GM12878 (cell line): ENCODE measurements at regions not wholly inside any gene's neighbourhood (a gene's known extent, or its start where the extent isn't known, plus 50 kb on each side); places are given as distances from the start of the nearest gene placed in this dataset.

Experiments used
- ATAC-seq: fragments of 200-7000 bp; cut with Tn5 transposase; 3 replicates; pipeline ENCODE4 v1.9.1; 2020; ENCODE audit warnings: mild to moderate bottlenecking, moderate library complexity
- BruUV-seq: library from RNA; stranded (reverse); fragments of 400-500 nt; replicated peaks from 2 replicates; lab custom pipeline; 2021; lab: Mats Ljungman, UMichigan
- CTCF ChIA-PET: fragments of 300-600 bp; sonication (Branson Sonifier 250); formaldehyde crosslinking; extraction: SDS; loops from one replicate; lab custom pipeline; 2021; ENCODE audit warnings: inconsistent platforms; lab: Yijun Ruan, JAX
- POLR2A ChIA-PET: fragments of 350-600 bp; formaldehyde crosslinking; extraction: SDS; loops from one replicate; lab custom pipeline; 2021; ENCODE audit warnings: inconsistent platforms; lab: Charles Lee
- RAD21 ChIA-PET: fragments of 300-600 bp; sonication (Branson Sonifier 250); formaldehyde crosslinking; loops from one replicate; lab custom pipeline; 2023; ENCODE audit warnings: antibody characterized with exemption; ENCODE audit not compliant: unreplicated experiment; lab: Charles Lee
- SMC1A ChIA-PET: fragments of 300-600 bp; sonication (Branson Sonifier 250); formaldehyde crosslinking; loops from one replicate; lab custom pipeline; 2023; ENCODE audit not compliant: unreplicated experiment, uncharacterized antibody; lab: Charles Lee
- DNase-seq: peaks from one replicate; pipeline ENCODE4 v3.0.0-alpha.2; 2011; ENCODE audit warnings: low read depth, low spot score
- FAIRE-seq: peaks from 3 replicates; lab custom pipeline; 2011; peaks lifted over from hg19 to GRCh38; lab: Jason Lieb, UNC
- H2AFZ ChIP-seq: 2 replicates; pipeline ENCODE4 v1.6.0; 2011; ENCODE audit warnings: low read depth, low read length, control low read depth; ENCODE audit not compliant: control insufficient read depth
- H3K27ac ChIP-seq: 2 replicates; pipeline ENCODE4 v1.5.1; 2011; ENCODE audit warnings: control low read depth; ENCODE audit not compliant: control insufficient read depth, insufficient read depth
- H3K27me3 ChIP-seq, 2 experiments: replicated peaks in 1 of 2; 2 replicates each; pipeline versions ENCODE4 v1.6.0 to v1.6.1; 2011; ENCODE audit warnings: low read length in 1 of 2; ENCODE audit not compliant: control insufficient read depth in 2 of 2, insufficient read depth in 2 of 2
- H3K36me3 ChIP-seq, 2 experiments: 2 replicates each; pipeline ENCODE4 v1.5.1; 2011; ENCODE audit warnings: low read length in 1 of 2; ENCODE audit not compliant: control insufficient read depth in 2 of 2, insufficient read depth in 2 of 2
- H3K4me1 ChIP-seq: 2 replicates; pipeline ENCODE4 v1.6.1; 2011; ENCODE audit warnings: mild to moderate bottlenecking, low read length, moderate library complexity, mixed read lengths; ENCODE audit not compliant: control insufficient read depth, insufficient read depth
- H3K4me2 ChIP-seq: 2 replicates; pipeline ENCODE4 v1.6.0; 2011; ENCODE audit warnings: control low read depth; ENCODE audit not compliant: control insufficient read depth, insufficient read depth
- H3K4me3 ChIP-seq: fragments of 200-600 bp; sonication (generic); 2 replicates; pipeline ENCODE4 v1.5.1; 2016
- H3K79me2 ChIP-seq: 2 replicates; pipeline ENCODE4 v1.6.0; 2011; ENCODE audit warnings: low read length; ENCODE audit not compliant: control insufficient read depth, insufficient read depth
- H3K9ac ChIP-seq: 2 replicates; pipeline ENCODE4 v1.8.0; 2011; ENCODE audit warnings: low read length, control low read depth, mixed read lengths; ENCODE audit not compliant: control insufficient read depth, insufficient read depth
- H3K9me3 ChIP-seq: replicated peaks from 3 replicates; pipeline ENCODE4 v1.5.1; 2011; ENCODE audit warnings: mild to moderate bottlenecking, low read length; ENCODE audit not compliant: control insufficient read depth, insufficient read depth
- H4K20me1 ChIP-seq: 2 replicates; pipeline ENCODE4 v1.6.0; 2011; ENCODE audit not compliant: control insufficient read depth, insufficient read depth
- HDAC2 ChIP-seq: fragments of 200-600 bp; sonication (generic); IDR thresholded peaks from 2 replicates; pipeline ENCODE4 v1.6.1; 2017
- MEF2B ChIP-seq: fragments of 450-650 bp; IDR thresholded peaks from 2 replicates; pipeline ENCODE4 v1.6.1; 2018; ENCODE audit warnings: mild to moderate bottlenecking, moderate library complexity; ENCODE audit not compliant: partially characterized antibody, poor library complexity, severe bottlenecking
- MYB ChIP-seq: fragments of 150-350 bp; IDR thresholded peaks from 2 replicates; pipeline ENCODE4 v1.6.1; 2014; ENCODE audit warnings: mild to moderate bottlenecking, low read depth, low read length, borderline replicate concordance
- NFIC ChIP-seq: IDR thresholded peaks from 2 replicates; pipeline ENCODE4 v1.6.1; 2012; ENCODE audit warnings: low read depth, mild to moderate bottlenecking, inconsistent platforms, low read length, moderate library complexity
- NFXL1 ChIP-seq: fragments of 450-650 bp; IDR thresholded peaks from 2 replicates; pipeline ENCODE4 v1.6.1; 2017; ENCODE audit warnings: antibody characterized with exemption, mild to moderate bottlenecking, borderline replicate concordance
- POLR2AphosphoS5 ChIP-seq: IDR thresholded peaks from 2 replicates; pipeline ENCODE4 v1.6.1; 2011; ENCODE audit warnings: mild to moderate bottlenecking, low read length, inconsistent platforms
- RB1 ChIP-seq: fragments of 450-650 bp; formaldehyde crosslinking; IDR thresholded peaks from 2 replicates; pipeline ENCODE4 v1.6.1; 2017; ENCODE audit warnings: mild to moderate bottlenecking, borderline replicate concordance
- RFX5 ChIP-seq: IDR thresholded peaks from 2 replicates; pipeline ENCODE4 v1.6.1; 2011; ENCODE audit warnings: low read depth, low read length, improper control_type of control experiment
- SMAD1 ChIP-seq: fragments of 450-650 bp; IDR thresholded peaks from 2 replicates; pipeline ENCODE4 v1.6.1; 2018; ENCODE audit warnings: mild to moderate bottlenecking, low read depth; ENCODE audit not compliant: partially characterized antibody
- SMAD5 ChIP-seq: IDR thresholded peaks from 2 replicates; pipeline ENCODE4 v1.6.1; 2016; ENCODE audit warnings: antibody characterized with exemption, low read depth
- SMARCA5 ChIP-seq: fragments of 450-650 bp; IDR thresholded peaks from 2 replicates; pipeline ENCODE4 v1.6.1; 2017; ENCODE audit warnings: mild to moderate bottlenecking
- TBL1XR1 ChIP-seq: IDR thresholded peaks from 2 replicates; pipeline ENCODE4 v1.6.1; 2012; ENCODE audit warnings: low read depth, low read length, improper control_type of control experiment
- TCF7 ChIP-seq: IDR thresholded peaks from 2 replicates; pipeline ENCODE4 v1.6.1; 2014; ENCODE audit warnings: antibody characterized with exemption, borderline replicate concordance
- USF1 ChIP-seq: IDR thresholded peaks from 2 replicates; pipeline ENCODE4 v1.6.1; 2011; ENCODE audit warnings: borderline replicate concordance, low read depth, mild to moderate bottlenecking, moderate library complexity, mixed read lengths, low read length; ENCODE audit not compliant: insufficient read depth; ENCODE audit errors: extremely low read length
- WGBS: methylation state at CpG from one replicate; pipeline ENCODE4 v1.1.6; 2016; ENCODE audit warnings: low lambda C conversion rate; ENCODE audit not compliant: insufficient replicate concordance, insufficient coverage; ENCODE audit errors: missing lambda C conversion rate; 5-methylcytosine and 5-hydroxymethylcytosine counted together
- in situ Hi-C: fragments of 300-500 bp; cut with MboI; formaldehyde crosslinking; loops from 9 replicates; pipeline ENCODE4 v1.14.3; 2018; ENCODE audit warnings: mixed read lengths
- intact Hi-C: fragments of 100-400 bp; cut with micrococcal nuclease; formaldehyde crosslinking; loops from one replicate; pipeline ENCODE4 v1.14.2; 2022; ENCODE audit not compliant: unreplicated experiment
- TF ChIP-seq, protein P1 (sequence below): fragments of 450-650 bp; IDR thresholded peaks from 2 replicates; pipeline ENCODE4 v1.6.1; 2014; ENCODE audit warnings: mild to moderate bottlenecking
- TF ChIP-seq, protein P2 (sequence below): fragments of 450-650 bp; IDR thresholded peaks from 2 replicates; pipeline ENCODE4 v1.6.1; 2017; ENCODE audit warnings: mild to moderate bottlenecking, moderate library complexity
- TF ChIP-seq, protein P3 (sequence below): fragments of 450-650 bp; IDR thresholded peaks from 2 replicates; pipeline ENCODE4 v1.6.1; 2017; ENCODE audit warnings: mild to moderate bottlenecking, moderate library complexity

DNA sequence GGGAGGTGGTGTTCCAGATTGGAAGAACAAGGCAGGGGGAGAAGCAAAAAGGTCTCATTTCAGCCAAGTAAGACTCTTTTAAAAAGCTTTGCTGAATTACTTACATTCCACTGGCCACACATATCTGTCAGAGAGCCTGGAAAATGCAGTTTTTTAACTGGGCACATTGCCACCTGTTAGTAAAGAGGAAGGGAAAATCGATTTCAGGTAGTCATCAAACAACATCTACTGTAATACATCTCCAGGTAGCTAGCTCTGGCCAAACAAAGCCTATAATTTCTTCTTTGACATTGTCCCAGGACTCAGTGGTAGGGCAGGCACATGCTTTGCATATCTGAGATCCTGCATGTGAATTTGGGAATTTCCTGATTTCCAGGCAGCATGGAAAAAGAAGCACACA is 480.7 kb upstream of the SUCLG2 start:
- no peaks in the 10 kb centered on the region for H4K20me1 ChIP-seq
- POLR2A ChIA-PET = no interaction called here
- no peak overlapping the region for H2AFZ ChIP-seq
- in situ Hi-C loops = no loop called here
- no peak overlapping the region for H3K4me2 ChIP-seq
- no peak for ATAC-seq
- no peak overlapping the region for H3K9ac ChIP-seq
- H3K27ac ChIP-seq = no peak overlapping the region
- 0% methylated on average over 1 of the region's 1 CpG for WGBS
- intact Hi-C loops = no loop called here
- no peaks in the 10 kb centered on the region for H3K36me3 ChIP-seq
- SMC1A ChIA-PET = no interaction called here
- no peaks in the 10 kb centered on the region for H3K79me2 ChIP-seq
- CTCF ChIA-PET = no interaction called here
- no peaks in the 10 kb centered on the region for H3K4me1 ChIP-seq
- no peaks in the 10 kb centered on the region for H3K27me3 ChIP-seq
- no peak for DNase-seq
- H3K4me3 ChIP-seq = no peak overlapping the region
- RAD21 ChIA-PET = no interaction called here
- no peaks in the 10 kb centered on the region for H3K9me3 ChIP-seq
- FAIRE-seq = no peak
- no TSS peak for BruUV-seq
- TF ChIP-seq HDAC2 (no peak), RB1 (no peak), SMAD1 (no peak), POLR2AphosphoS5 (no peak), RFX5 (no peak), SMAD5 (no peak), NFXL1 (no peak), USF1 (no peak), TCF7 (no peak), SMARCA5 (no peak), MYB (no peak), NFIC (no peak), MEF2B (no peak), TBL1XR1 (no peak)
- TF ChIP-seq, protein P1, sequence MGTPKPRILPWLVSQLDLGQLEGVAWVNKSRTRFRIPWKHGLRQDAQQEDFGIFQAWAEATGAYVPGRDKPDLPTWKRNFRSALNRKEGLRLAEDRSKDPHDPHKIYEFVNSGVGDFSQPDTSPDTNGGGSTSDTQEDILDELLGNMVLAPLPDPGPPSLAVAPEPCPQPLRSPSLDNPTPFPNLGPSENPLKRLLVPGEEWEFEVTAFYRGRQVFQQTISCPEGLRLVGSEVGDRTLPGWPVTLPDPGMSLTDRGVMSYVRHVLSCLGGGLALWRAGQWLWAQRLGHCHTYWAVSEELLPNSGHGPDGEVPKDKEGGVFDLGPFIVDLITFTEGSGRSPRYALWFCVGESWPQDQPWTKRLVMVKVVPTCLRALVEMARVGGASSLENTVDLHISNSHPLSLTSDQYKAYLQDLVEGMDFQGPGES = no peak
- TF ChIP-seq, protein P2, sequence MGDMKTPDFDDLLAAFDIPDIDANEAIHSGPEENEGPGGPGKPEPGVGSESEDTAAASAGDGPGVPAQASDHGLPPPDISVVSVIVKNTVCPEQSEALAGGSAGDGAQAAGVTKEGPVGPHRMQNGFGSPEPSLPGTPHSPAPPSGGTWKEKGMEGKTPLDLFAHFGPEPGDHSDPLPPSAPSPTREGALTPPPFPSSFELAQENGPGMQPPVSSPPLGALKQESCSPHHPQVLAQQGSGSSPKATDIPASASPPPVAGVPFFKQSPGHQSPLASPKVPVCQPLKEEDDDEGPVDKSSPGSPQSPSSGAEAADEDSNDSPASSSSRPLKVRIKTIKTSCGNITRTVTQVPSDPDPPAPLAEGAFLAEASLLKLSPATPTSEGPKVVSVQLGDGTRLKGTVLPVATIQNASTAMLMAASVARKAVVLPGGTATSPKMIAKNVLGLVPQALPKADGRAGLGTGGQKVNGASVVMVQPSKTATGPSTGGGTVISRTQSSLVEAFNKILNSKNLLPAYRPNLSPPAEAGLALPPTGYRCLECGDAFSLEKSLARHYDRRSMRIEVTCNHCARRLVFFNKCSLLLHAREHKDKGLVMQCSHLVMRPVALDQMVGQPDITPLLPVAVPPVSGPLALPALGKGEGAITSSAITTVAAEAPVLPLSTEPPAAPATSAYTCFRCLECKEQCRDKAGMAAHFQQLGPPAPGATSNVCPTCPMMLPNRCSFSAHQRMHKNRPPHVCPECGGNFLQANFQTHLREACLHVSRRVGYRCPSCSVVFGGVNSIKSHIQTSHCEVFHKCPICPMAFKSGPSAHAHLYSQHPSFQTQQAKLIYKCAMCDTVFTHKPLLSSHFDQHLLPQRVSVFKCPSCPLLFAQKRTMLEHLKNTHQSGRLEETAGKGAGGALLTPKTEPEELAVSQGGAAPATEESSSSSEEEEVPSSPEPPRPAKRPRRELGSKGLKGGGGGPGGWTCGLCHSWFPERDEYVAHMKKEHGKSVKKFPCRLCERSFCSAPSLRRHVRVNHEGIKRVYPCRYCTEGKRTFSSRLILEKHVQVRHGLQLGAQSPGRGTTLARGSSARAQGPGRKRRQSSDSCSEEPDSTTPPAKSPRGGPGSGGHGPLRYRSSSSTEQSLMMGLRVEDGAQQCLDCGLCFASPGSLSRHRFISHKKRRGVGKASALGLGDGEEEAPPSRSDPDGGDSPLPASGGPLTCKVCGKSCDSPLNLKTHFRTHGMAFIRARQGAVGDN = no peak
- TF ChIP-seq, protein P3, sequence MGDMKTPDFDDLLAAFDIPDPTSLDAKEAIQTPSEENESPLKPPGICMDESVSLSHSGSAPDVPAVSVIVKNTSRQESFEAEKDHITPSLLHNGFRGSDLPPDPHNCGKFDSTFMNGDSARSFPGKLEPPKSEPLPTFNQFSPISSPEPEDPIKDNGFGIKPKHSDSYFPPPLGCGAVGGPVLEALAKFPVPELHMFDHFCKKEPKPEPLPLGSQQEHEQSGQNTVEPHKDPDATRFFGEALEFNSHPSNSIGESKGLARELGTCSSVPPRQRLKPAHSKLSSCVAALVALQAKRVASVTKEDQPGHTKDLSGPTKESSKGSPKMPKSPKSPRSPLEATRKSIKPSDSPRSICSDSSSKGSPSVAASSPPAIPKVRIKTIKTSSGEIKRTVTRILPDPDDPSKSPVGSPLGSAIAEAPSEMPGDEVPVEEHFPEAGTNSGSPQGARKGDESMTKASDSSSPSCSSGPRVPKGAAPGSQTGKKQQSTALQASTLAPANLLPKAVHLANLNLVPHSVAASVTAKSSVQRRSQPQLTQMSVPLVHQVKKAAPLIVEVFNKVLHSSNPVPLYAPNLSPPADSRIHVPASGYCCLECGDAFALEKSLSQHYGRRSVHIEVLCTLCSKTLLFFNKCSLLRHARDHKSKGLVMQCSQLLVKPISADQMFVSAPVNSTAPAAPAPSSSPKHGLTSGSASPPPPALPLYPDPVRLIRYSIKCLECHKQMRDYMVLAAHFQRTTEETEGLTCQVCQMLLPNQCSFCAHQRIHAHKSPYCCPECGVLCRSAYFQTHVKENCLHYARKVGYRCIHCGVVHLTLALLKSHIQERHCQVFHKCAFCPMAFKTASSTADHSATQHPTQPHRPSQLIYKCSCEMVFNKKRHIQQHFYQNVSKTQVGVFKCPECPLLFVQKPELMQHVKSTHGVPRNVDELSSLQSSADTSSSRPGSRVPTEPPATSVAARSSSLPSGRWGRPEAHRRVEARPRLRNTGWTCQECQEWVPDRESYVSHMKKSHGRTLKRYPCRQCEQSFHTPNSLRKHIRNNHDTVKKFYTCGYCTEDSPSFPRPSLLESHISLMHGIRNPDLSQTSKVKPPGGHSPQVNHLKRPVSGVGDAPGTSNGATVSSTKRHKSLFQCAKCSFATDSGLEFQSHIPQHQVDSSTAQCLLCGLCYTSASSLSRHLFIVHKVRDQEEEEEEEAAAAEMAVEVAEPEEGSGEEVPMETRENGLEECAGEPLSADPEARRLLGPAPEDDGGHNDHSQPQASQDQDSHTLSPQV = no peak
